AG09319 (cell line): ENCODE measurements at regions not wholly inside any gene's neighbourhood (a gene's known extent, or its start where the extent isn't known, plus 50 kb on each side); places are given as distances from the start of the nearest gene placed in this dataset.

Experiments
- DNase-seq: peaks from one replicate; pipeline ENCODE4 v3.0.0-alpha.2; 2010; ENCODE audit warnings: low read depth; ENCODE audit errors: extremely low read depth
- CTCF ChIP-seq: IDR thresholded peaks from 2 replicates; pipeline ENCODE4 v1.5.1; 2011; ENCODE audit warnings: low read depth, mild to moderate bottlenecking, inconsistent platforms, low read length, moderate library complexity

DNA sequence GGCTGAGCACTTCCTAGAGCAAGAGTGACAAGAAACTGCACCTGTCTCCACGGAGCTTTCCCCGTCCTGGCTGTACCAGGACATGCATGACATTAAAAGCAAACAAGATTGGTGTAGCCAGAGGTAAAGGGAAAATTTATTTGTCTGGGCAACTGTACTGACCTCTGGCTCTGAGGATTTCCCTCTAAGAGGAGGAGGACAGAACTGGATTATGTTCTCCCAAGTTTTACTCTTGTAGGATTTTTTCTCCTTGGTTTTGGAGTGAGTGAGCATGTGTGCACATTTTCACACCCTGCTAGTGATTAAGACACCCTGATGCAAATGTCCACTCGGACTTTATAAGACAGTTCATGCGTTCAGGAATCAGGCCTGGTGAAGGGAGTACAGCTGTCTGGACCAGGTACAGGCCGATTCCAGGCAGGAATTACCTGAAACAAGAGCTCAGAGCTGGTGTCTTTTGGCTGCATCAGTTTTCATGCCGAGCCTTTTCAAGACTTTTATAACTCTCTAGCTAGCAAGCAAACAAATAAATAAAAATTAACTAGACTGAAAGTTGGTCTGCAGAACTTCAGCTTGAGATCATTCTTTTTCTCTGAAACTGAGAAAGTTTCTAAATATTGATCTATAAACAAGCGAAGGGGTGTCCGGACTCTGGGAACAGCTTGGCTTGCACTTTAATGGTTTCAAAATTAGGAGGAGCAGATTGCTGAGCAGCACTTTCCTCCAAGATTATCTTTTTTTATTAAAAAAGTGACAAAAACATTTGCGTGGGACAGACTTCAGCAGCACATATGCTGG is 51.3 kb upstream of the SPRY1 start:
- no peak for DNase-seq
- no peak for TF ChIP-seq CTCF

DNA sequence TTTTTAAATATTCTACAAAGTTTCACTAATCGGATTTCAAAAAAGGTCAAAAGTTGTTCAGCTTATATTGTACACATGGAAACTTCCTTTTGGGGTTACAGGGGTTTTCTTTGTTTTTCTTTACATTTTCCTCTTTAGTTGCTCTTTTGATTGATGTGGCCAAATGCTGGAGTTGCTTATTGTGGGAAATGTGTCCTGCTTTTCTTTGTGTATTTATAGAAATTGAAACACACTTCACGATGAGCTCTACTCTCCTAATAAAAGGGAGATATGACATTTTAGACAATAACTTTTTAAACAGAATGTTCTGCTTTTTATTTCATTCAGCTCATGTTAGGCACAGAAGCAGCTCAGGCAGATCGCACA is 50.7 kb upstream of the SPRY1 start:
- DNase-seq, result no peak
- TF ChIP-seq CTCF, result no peak

DNA sequence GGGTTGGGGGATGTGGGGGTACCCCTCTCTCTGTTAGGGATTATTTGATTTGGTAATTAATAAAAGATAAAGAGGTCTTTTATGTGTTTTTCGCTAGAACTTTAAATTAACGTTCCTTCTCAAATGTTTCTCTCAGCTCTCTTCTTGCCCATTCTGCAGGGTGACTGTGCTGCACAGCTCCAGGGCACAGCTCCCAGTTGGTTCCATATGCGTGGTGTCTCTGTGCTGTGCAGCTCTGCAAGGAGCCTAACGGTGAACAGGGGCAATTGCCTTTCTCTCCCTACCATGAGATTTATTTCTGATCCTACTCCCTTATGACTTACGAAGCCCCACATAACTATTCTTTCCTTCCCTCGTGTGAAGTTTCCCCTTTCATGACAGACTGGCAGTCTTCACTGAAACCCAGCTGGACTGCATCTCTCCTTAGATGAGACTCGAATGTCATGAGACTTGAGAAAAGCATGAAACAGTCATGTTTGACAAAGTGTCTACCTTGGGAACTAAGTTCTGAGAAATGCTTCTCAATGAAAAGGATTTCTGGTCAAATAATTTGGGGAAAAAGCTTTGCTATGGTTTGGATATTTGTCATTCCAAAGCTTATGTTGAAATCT is 50.2 kb upstream of the SPRY1 start:
- no peak for DNase-seq
- TF ChIP-seq CTCF, result no peak
